Erythroblast (primary cell): ENCODE measurements at regions not wholly inside any gene's neighbourhood (a gene's known extent, or its start where the extent isn't known, plus 50 kb on each side); places are given as distances from the start of the nearest gene placed in this dataset.

Experiments
- GATA1 ChIP-seq: IDR thresholded peaks from 2 replicates; pipeline ENCODE4 v1.6.1; 2011; ENCODE audit warnings: low read depth, mild to moderate bottlenecking, control low read depth, low read length, moderate library complexity
- POLR2A ChIP-seq: IDR thresholded peaks from 2 replicates; pipeline ENCODE4 v1.6.1; 2011; ENCODE audit warnings: mild to moderate bottlenecking, low read length

- TF ChIP-seq POLR2A (no peak), GATA1 (no peak)
These were observed 194.6 kb upstream of the BCL6 start for GRCh38 chr3:187939891-187940290.
